A549 (cell line): ENCODE measurements at regions not wholly inside any gene's neighbourhood (a gene's known extent, or its start where the extent isn't known, plus 50 kb on each side); places are given as distances from the start of the nearest gene placed in this dataset.

Experiments
- ATAC-seq, 2 experiments: fragments of 200-7000 bp in 1 of 2; fragments of >200 bp in 1 of 2; cut with Nextera tagmentation in 1 of 2; cut with Tn5 transposase in 1 of 2; 3 replicates each; pipeline versions ENCODE4 v1.8.0 to v1.9.1; 2018 to 2020; ENCODE audit warnings: mild to moderate bottlenecking in 1 of 2, moderate library complexity in 1 of 2
- CTCF ChIA-PET: fragments of 300-600 bp; sonication (Branson Sonifier 250); formaldehyde crosslinking; extraction: SDS; loops from one replicate; lab custom pipeline; 2021; ENCODE audit warnings: antibody characterized with exemption, inconsistent platforms; lab: Yijun Ruan, JAX
- POLR2A ChIA-PET: fragments of 350-600 bp; formaldehyde crosslinking; extraction: SDS; loops from one replicate; lab custom pipeline; 2021; ENCODE audit warnings: antibody characterized with exemption, inconsistent platforms; lab: Yijun Ruan, JAX
- DNase-seq, 2 experiments: peaks; one replicate each; pipeline versions ENCODE4 v3.0.0 to v3.0.0-alpha.2; 2011 to 2016; ENCODE audit warnings: low read depth in 1 of 2, low spot score in 1 of 2
- FAIRE-seq: peaks from 2 replicates; lab custom pipeline; 2011; peaks lifted over from hg19 to GRCh38; lab: Jason Lieb, UNC
- H3K27ac ChIP-seq, 2 experiments: fragments of >200 bp; sonication (Bioruptor Twin); formaldehyde crosslinking; 3 replicates each; pipeline ENCODE4 v1.5.1; 2016 to 2017
- H3K4me1 ChIP-seq: fragments of >200 bp; sonication (Bioruptor Twin); formaldehyde crosslinking; 3 replicates; pipeline ENCODE4 v1.6.1; 2016
- H3K4me2 ChIP-seq: fragments of >200 bp; sonication (Bioruptor Twin); formaldehyde crosslinking; 3 replicates; pipeline ENCODE4 v1.6.1; 2016
- H3K4me3 ChIP-seq: fragments of >200 bp; sonication (Bioruptor Twin); formaldehyde crosslinking; 3 replicates; pipeline ENCODE4 v1.5.1; 2016
- H3K9me3 ChIP-seq: fragments of >200 bp; sonication (Bioruptor Twin); formaldehyde crosslinking; 3 replicates; pipeline ENCODE4 v1.6.1; 2016
- CHD2 ChIP-seq: fragments of 150-350 bp; IDR thresholded peaks from 2 replicates; pipeline ENCODE4 v1.6.1; 2014; ENCODE audit warnings: low read length; ENCODE audit not compliant: partially characterized antibody
- EHMT2 ChIP-seq: fragments of 200-600 bp; sonication (generic); IDR thresholded peaks from 2 replicates; pipeline ENCODE4 v1.6.1; 2016; ENCODE audit warnings: antibody characterized with exemption, low read depth, mild to moderate bottlenecking, moderate library complexity
- EP300 ChIP-seq, 2 experiments: fragments of >200 bp; sonication (Bioruptor Twin); formaldehyde crosslinking; IDR thresholded peaks; 2 replicates in 1 of 2; 3 replicates in 1 of 2; pipeline ENCODE4 v1.6.1; 2016 to 2017
- ESRRA ChIP-seq: fragments of 150-350 bp; IDR thresholded peaks from 2 replicates; pipeline ENCODE4 v1.6.1; 2014; ENCODE audit warnings: mild to moderate bottlenecking, low read length, borderline replicate concordance
- FOXS1 ChIP-seq: fragments of 250-450 bp; sonication (Bioruptor Pico); IDR thresholded peaks from 2 replicates; pipeline ENCODE4 v1.5.0; 2020; ENCODE audit warnings: mild to moderate bottlenecking, moderate library complexity
- HES2 ChIP-seq: fragments of >200 bp; sonication (Bioruptor Twin); formaldehyde crosslinking; IDR thresholded peaks from 2 replicates; pipeline ENCODE4 v1.6.1; 2016
- HOXA7 ChIP-seq: fragments of 250-450 bp; sonication (Bioruptor Pico); IDR thresholded peaks from 2 replicates; pipeline ENCODE4 v1.5.0; 2020; ENCODE audit warnings: mild to moderate bottlenecking, moderate library complexity
- HOXB13 ChIP-seq: fragments of 250-450 bp; sonication (Bioruptor Pico); IDR thresholded peaks from 2 replicates; pipeline ENCODE4 v1.5.0; 2020; ENCODE audit warnings: low read depth, mild to moderate bottlenecking, moderate library complexity
- NFE2L2 ChIP-seq: fragments of 150-350 bp; conservative IDR thresholded peaks from 2 replicates; pipeline ENCODE4 v1.6.1; 2014; ENCODE audit warnings: low read length
- PBX3 ChIP-seq: IDR thresholded peaks from 2 replicates; pipeline ENCODE4 v1.6.1; 2012
- POLR2A ChIP-seq: IDR thresholded peaks from 2 replicates; pipeline ENCODE4 v1.6.1; 2012; ENCODE audit warnings: mild to moderate bottlenecking, low read length
- POLR2AphosphoS2 ChIP-seq: conservative IDR thresholded peaks from 2 replicates; pipeline ENCODE4 v1.6.1; 2012; ENCODE audit warnings: low read length, improper control_type of control experiment, inconsistent platforms
- RCOR1 ChIP-seq: fragments of 150-350 bp; IDR thresholded peaks from 2 replicates; pipeline ENCODE4 v1.6.1; 2014; ENCODE audit warnings: antibody characterized with exemption, low read length, low read depth
- REST ChIP-seq: fragments of 200-600 bp; sonication (generic); IDR thresholded peaks from 2 replicates; pipeline ENCODE4 v1.6.1; 2016; ENCODE audit warnings: antibody characterized with exemption, mild to moderate bottlenecking, moderate library complexity
- RNF2 ChIP-seq: fragments of 200-600 bp; sonication (generic); IDR thresholded peaks from 2 replicates; pipeline ENCODE4 v1.6.1; 2016; ENCODE audit warnings: low read depth, mild to moderate bottlenecking, antibody characterized with exemption, moderate library complexity, borderline replicate concordance
- USF2 ChIP-seq: fragments of 450-650 bp; IDR thresholded peaks from 2 replicates; pipeline ENCODE4 v1.6.1; 2014; ENCODE audit warnings: antibody characterized with exemption
- ZFP36 ChIP-seq: fragments of 450-650 bp; IDR thresholded peaks from 2 replicates; pipeline ENCODE4 v1.6.1; 2014; ENCODE audit warnings: borderline replicate concordance; ENCODE audit not compliant: partially characterized antibody
- ZNF302 ChIP-seq: fragments of 250-450 bp; sonication (Bioruptor Pico); IDR thresholded peaks from 2 replicates; pipeline ENCODE4 v1.9.0; 2021; ENCODE audit warnings: inconsistent platforms, mild to moderate bottlenecking, moderate library complexity
- ZSCAN20 ChIP-seq: fragments of 250-450 bp; sonication (Bioruptor Pico); IDR thresholded peaks from 2 replicates; pipeline ENCODE4 v1.8.0; 2022; ENCODE audit warnings: mild to moderate bottlenecking, moderate library complexity
- WGBS: methylation state at CpG from one replicate; pipeline ENCODE4 v1.1.6; 2017; ENCODE audit errors: missing lambda C conversion rate; 5-methylcytosine and 5-hydroxymethylcytosine counted together
- TF ChIP-seq, protein P1 (sequence below): IDR thresholded peaks from 2 replicates; pipeline ENCODE4 v1.6.1; 2012

DNA sequence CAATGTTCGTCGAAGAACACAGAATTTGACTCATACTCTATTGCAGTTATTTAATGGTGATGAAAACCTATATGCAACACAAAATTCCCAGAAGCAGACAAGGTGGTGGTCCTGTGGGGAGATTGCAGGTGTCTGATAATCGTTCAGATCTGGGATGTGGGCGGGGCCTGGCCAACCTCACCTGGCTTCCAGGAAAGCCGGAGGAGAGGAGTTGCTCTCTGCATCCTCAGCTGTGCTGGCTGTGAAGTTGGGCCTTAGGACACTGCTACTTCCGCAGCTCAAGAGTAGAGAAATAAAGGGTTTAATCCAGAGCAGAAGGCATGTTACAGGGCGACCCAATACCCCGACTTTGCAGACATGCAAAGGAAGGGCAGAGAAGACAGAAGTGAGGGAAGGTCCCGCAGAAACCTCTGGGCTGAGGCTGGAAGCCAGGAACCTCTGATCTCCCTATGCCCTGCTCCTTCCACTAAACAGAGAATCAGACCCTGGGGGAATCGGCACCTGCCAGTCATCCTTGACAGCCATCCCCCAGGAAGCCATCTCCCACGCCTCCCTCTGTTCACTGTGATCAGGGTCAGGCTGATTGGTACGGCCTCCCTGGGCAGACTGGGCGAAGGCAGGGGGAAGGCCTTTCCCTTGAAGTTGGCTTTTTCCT is 590.3 kb downstream of the AJAP1 start:
- Histone ChIP-seq H3K4me3 (no peak overlapping the region), H3K27ac (no peak overlapping the region), H3K9me3 (no peaks in the 10 kb centered on the region), H3K4me1 (no peaks in the 10 kb centered on the region), H3K4me2 (no peak overlapping the region)
- DNase-seq (no peak), ATAC-seq (no peak), FAIRE-seq (no peak)
- TF ChIP-seq HOXA7 (CRISPR knock-in tag) (no peak), POLR2AphosphoS2 (no peak), FOXS1 (CRISPR knock-in tag) (no peak), EP300 (IDR thresholded peaks at IDR 0.05) (no peak)
- TF ChIP-seq, protein P1, sequence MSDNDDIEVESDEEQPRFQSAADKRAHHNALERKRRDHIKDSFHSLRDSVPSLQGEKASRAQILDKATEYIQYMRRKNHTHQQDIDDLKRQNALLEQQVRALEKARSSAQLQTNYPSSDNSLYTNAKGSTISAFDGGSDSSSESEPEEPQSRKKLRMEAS = no peak
- 26% methylated on average over 8 of the region's 13 CpGs for WGBS
- POLR2A ChIA-PET = no interaction called here
- CTCF ChIA-PET = no interaction called here

DNA sequence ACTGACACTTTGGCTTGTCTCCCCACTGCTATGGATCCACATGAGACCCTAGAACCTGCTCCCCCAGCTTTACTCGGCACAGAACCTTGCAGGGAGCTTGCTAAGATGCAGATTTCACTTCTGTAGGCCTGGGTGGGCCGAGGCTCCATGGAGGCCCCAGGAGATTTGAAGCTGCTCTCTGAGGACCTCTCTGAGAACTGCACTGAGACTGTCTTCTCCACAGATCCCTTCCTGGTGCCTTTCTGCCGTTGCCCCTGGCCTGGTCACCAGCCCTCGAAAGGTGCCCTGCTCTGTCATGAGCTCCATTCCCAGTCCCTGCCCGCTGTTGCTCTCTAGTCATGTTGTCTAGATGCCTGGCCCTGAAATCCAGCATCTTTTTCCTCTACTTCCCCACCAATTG is 588.4 kb downstream of the AJAP1 start:
- Histone ChIP-seq H3K4me3 (no peak overlapping the region), H3K27ac (no peak overlapping the region), H3K9me3 (no peaks in the 10 kb centered on the region)
- TF ChIP-seq PBX3 (no peak), USF2 (no peak), POLR2A (no peak), EHMT2 (no peak), REST (no peak), RCOR1 (no peak), HES2 (no peak), ZFP36 (no peak), POLR2AphosphoS2 (no peak), HOXB13 (no peak), RNF2 (no peak), ZSCAN20 (CRISPR knock-in tag) (no peak), ESRRA (no peak), ZNF302 (CRISPR knock-in tag) (no peak), CHD2 (no peak), NFE2L2 (no peak)
- TF ChIP-seq, all 56 proteins: peak for 0
- DNase-seq (no peak), ATAC-seq (no peak), FAIRE-seq (no peak)
- Histone ChIP-seq H3K4me2 (no peak overlapping the region), H3K4me1 (no peaks in the 10 kb centered on the region)
- POLR2A ChIA-PET = no interaction called here
- 0% methylated on average over 1 of the region's 5 CpGs for WGBS
- CTCF ChIA-PET = no interaction called here
